Stomach (tissue), 8 donors: ENCODE measurements at regions not wholly inside any gene's neighbourhood (a gene's known extent, or its start where the extent isn't known, plus 50 kb on each side); places are given as distances from the start of the nearest gene placed in this dataset.
A peak's percentile ranks its signal among the peaks of the same experiment; 100 is the strongest.
"Not testable (repeated sequence)": the region's sequence is repeated elsewhere in the genome, so short reads cannot be mapped to it uniquely, and the experiment has no call there.

Experiments used
- DNase-seq, 2 donors: peaks; one replicate each; pipeline versions ENCODE4 v3.0.0 to v3.0.0-alpha.2; 2013 to 2019
- H3K27ac ChIP-seq, 5 donors: fragments of 200-600 bp in 4 of 5; sonication (generic) in 4 of 5; one replicate each; pipeline ENCODE4 v1.5.1; 2013 to 2019; ENCODE audit warnings: mild to moderate bottlenecking in 1 of 5, moderate library complexity in 1 of 5
- H3K27me3 ChIP-seq, 3 donors: fragments of 200-600 bp; sonication (generic); one replicate each; pipeline ENCODE4 v1.5.1; 2017 to 2019; ENCODE audit warnings: mixed run types in 1 of 3
- H3K36me3 ChIP-seq, 4 donors: fragments of 200-600 bp; sonication (generic); 1 replicate in 3 of 4; 2 replicates in 1 of 4; pipeline ENCODE4 v1.5.1; 2016 to 2019
- H3K4me1 ChIP-seq, 4 donors: fragments of 200-600 bp; sonication (generic); one replicate each; pipeline ENCODE4 v1.5.1; 2016 to 2019
- H3K4me3 ChIP-seq, 4 donors: fragments of 200-600 bp; sonication (generic) in 3 of 4; one replicate each; pipeline ENCODE4 v1.5.1; 2016 to 2019; ENCODE audit warnings: mild to moderate bottlenecking in 1 of 4
- H3K9me3 ChIP-seq, 4 donors: fragments of 200-600 bp; sonication (generic); one replicate each; pipeline ENCODE4 v1.5.1; 2016 to 2019
- WGBS, 5 donors: extraction: QIAGEN DNeasy Blood & Tissue Kit in 3 of 5; methylation state at CpG; one replicate each; pipeline versions ENCODE4 v1.1.5 to v1.1.7; 2013 to 2018; 5-methylcytosine and 5-hydroxymethylcytosine counted together
- intact Hi-C: fragments of 100-400 bp; cut with DNase I; formaldehyde crosslinking; loops from one replicate; pipeline ENCODE4 v1.15.1; 2023; ENCODE audit warnings: low total_unique reads
- donor health status: healthy with polysubstance abuse.
- donor health status: Bipolar disorder and iron deficiency.
- donor health status: healthy.

GRCh38 chr1:149211757-149212420 is 108.5 kb upstream of the NBPF9 start:
- H3K27ac ChIP-seq, H3K4me3 ChIP-seq, DNase-seq, intact Hi-C loops, H3K9me3 ChIP-seq, H3K36me3 ChIP-seq, H3K4me1 ChIP-seq, H3K27me3 ChIP-seq: not testable (repeated sequence)
- WGBS, 5 donors = 82 to 100% (median 93%) methylated on average over 1 of the region's 5 CpGs

GRCh38 chr1:149212946-149213345 is 109.6 kb upstream of the NBPF9 start:
- H3K9me3 ChIP-seq, intact Hi-C loops, H3K27ac ChIP-seq, DNase-seq, H3K27me3 ChIP-seq, H3K4me3 ChIP-seq, H3K4me1 ChIP-seq, H3K36me3 ChIP-seq: not testable (repeated sequence)
- WGBS, 5 donors = 27 to 43% (median 37%) methylated on average over 1 of the region's 3 CpGs; no CpG with 5 or more reads in 2 of the 5 donors

DNA sequence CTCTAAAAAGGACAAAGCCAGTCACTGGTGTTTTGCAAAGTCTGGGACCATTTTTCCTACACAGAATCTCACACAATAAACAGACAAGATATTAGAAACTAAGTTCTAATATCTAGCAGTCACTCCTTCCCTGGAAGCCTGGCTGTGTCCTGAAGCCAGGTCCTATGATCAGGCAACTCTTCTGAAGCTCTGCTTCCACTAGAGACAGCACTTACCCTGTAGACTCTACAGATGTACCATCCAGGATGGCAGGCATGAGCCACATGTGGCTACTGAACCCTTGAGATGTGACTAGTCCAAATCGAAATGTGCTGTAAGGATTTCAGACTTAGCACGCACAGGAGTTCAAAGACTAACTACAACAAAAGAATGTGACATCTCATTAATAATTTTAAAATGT is 110.3 kb upstream of the NBPF9 start:
- H3K9me3 ChIP-seq, H3K36me3 ChIP-seq, H3K4me1 ChIP-seq, intact Hi-C loops, H3K4me3 ChIP-seq, DNase-seq, H3K27ac ChIP-seq, H3K27me3 ChIP-seq: not testable (repeated sequence)
- no CpG with 5 or more reads among the region's 2 CpGs for WGBS, 5 donors

- H3K27me3 ChIP-seq, H3K9me3 ChIP-seq, H3K36me3 ChIP-seq, H3K4me1 ChIP-seq, H3K27ac ChIP-seq, DNase-seq, H3K4me3 ChIP-seq, intact Hi-C loops: not testable (repeated sequence)
- WGBS, 5 donors = 61 to 100% (median 100%) methylated on average over 1 to 2 of the region's 7 CpGs
These were observed 115.0 kb upstream of the NBPF9 start for GRCh38 chr1:149218080-149218988.

DNA sequence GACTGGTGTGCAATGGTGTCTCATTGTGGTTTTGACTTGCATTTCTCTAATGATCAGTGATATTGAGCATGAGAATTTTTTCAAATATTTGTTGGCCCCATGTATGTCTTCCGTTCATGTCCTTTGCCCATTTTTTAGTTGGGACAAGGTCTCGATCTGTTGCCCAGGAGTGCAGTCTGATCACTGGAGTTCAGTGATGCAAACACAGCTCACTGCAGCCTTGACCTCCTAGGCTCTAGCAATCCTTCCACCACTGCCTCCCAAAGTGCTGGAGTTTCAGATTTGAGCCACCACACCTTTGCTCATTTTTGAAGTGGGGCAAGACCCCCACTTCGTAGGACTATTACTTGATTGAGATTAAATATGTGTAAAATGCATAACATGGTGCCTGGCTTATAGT is 116.2 kb upstream of the NBPF9 start:
- DNase-seq, H3K9me3 ChIP-seq, H3K36me3 ChIP-seq, H3K4me3 ChIP-seq, intact Hi-C loops, H3K4me1 ChIP-seq, H3K27me3 ChIP-seq, H3K27ac ChIP-seq: not testable (repeated sequence)
- no CpG with 5 or more reads among the region's 3 CpGs for WGBS, 5 donors

DNA sequence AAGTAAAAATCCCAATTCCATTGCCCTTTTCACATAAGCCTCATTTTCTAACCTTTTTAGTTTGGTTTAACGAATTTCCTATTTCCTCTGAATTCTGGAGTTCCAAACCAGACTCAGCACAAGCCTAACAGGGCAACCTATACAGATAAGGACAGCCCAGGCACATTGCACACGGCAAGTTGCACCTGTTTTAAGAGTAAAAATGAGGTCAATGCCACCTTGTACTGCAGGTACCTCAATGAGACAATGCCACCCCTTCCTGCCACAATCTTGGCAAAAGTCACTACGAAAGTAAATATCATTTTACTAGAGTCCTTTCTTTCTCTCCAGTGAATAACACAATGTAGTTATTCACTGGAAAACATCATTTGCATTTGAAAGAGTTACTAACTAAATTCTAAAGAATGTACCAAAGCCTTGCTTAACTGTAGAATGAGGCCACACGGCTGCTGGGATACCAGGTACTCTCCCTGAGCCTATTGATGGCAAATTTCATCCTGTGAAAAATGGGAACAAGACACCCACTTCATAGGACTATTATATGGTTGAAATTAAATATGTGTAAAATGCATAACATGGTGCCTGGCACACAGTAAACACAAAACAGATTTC is 117.2 kb upstream of the NBPF9 start:
- H3K9me3 ChIP-seq, H3K36me3 ChIP-seq, H3K4me3 ChIP-seq, intact Hi-C loops, H3K27me3 ChIP-seq, H3K27ac ChIP-seq, H3K4me1 ChIP-seq, DNase-seq: not testable (repeated sequence)
- no CpG with 5 or more reads among the region's 4 CpGs for WGBS, 5 donors

DNA sequence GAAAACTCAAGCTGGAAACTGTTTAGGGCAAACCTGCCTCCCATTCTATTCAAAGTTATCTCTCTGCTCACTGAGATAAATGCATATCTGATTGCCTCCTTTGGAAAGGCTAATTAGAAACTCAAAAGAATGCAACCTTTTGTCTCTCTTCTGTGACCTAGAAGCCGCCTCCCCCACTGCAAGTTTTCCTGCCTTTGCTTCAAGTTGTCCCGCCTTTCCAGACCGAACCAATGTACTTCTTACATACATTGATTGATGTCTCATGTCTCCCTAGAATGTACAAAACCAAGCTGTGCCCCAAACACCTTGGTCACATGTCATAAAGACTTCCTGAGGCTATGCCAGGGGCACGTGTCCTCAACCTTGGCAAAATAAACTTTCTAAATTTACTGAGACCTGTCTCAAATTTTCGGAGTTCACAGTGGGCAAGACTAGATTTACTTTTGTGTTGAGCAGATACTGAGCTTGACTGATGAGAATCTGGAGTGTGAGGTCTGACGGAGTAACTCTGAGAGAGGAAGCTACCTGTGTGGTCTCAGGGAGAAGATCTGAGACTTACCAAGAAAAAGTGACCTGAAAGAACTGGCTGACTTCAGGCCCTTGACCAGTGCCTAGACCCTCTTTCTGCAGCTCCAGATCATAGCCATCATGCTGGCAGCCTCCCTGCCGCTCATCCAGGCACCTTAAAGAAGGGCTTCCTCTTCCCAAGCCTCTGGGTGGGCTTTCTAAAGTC is 124.7 kb upstream of the NBPF9 start:
- intact Hi-C loops, H3K4me3 ChIP-seq, H3K27me3 ChIP-seq, DNase-seq, H3K9me3 ChIP-seq, H3K4me1 ChIP-seq, H3K36me3 ChIP-seq: not testable (repeated sequence)
- WGBS, 5 donors = 33 to 62% (median 46%) methylated on average over 2 to 3 of the region's 7 CpGs
- peak overlapping the region in 3 of 5 donors; percentile 24 to 84 (median 71) for H3K27ac ChIP-seq

GRCh38 chr1:149228672-149229585 is 125.6 kb upstream of the NBPF9 start:
- H3K4me3 ChIP-seq, intact Hi-C loops, H3K9me3 ChIP-seq, DNase-seq, H3K27me3 ChIP-seq, H3K36me3 ChIP-seq, H3K4me1 ChIP-seq: not testable (repeated sequence)
- peak overlapping the region in 3 of 5 donors; percentile 24 to 84 (median 71) for H3K27ac ChIP-seq
- WGBS, 5 donors = 17 to 29% methylated on average over 1 of the region's 9 CpGs; no CpG with 5 or more reads in 3 of the 5 donors

DNA sequence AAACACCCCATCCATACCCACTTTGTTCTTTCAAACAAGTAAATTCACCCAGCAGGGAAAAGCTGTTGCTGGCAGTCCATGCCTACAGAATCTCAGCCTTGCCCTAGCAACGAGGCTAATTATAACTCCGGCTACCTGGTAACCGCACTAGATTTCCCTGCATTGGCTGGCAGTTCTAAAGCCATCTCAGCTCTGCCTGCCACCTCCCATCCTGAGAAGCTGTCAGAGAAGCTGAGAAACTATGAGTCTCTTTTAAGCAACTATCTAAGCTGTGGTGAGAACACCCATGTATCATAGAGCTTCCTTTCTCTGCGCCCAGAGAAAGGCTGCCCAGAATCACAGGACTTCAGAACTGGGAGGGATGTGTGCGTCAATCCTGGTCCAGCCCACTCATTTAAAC is 126.5 kb upstream of the NBPF9 start:
- WGBS, 5 donors = 46 to 69% (median 60%) methylated on average over 2 to 3 of the region's 5 CpGs
- H3K4me1 ChIP-seq, H3K27me3 ChIP-seq, H3K9me3 ChIP-seq, H3K4me3 ChIP-seq, H3K36me3 ChIP-seq, intact Hi-C loops: not testable (repeated sequence)
- DNase-seq = peak in 1 of 2 donors; percentile 23
- peak overlapping the region in 1 of 5 donors; percentile 80 for H3K27ac ChIP-seq

DNA sequence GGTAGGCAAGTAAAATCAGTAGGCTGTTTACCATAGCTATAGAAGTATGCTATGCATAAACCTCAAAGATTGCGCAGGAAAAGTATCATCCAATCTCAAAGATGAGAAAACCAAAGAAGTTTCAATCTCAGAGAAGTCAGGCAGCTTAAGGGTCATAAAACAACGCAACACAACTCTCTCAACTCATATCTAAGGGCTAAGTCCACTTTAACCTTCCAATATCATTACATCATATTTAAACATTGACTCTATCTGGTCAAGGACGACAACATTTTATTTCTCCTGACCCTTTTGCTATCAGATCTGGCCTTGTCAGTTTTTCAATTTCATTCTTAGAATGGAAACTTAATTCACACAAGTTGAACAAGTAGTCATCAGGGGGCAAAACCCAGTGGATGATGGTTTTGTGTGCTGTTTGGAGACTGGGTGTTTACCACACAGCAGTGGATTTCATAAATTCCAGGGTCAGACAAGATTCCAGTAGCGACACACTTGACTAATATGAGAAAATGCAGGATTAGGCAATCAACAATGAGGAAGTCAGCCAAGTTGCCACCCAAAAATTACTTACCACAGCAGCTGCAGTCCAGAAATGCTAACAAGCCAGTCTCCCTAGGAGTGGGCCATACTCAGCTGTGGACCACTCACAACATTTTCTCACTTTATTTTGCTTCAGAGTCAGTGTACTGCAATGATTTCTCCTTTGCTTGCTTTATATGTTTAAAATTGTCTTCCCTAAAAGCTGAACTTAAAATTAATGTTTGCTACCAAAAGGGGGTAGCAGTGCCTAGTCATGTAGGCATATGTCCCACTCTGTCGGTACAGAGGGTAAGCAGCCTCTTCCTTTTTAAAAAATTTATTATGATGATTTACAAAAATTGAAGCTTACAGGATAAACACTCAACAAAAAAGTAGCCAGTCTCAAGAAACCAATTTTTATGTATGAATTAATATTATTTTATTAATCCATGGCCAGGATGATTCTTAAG is 131.9 kb upstream of the NBPF9 start:
- H3K27me3 ChIP-seq, H3K9me3 ChIP-seq, H3K27ac ChIP-seq, intact Hi-C loops, H3K4me3 ChIP-seq, H3K4me1 ChIP-seq, DNase-seq, H3K36me3 ChIP-seq: not testable (repeated sequence)
- WGBS, 5 donors = no CpG with 5 or more reads among the region's 5 CpGs
